ENCODE measurements at regions not wholly inside any gene's neighbourhood (a gene's known extent, or its start where the extent isn't known, plus 50 kb on each side); places are given as distances from the start of the nearest gene placed in this dataset.
"Not testable (repeated sequence)": the region's sequence is repeated elsewhere in the genome, so short reads cannot be mapped to it uniquely, and the experiment has no call there.

- no peaks in the 10 kb centered on the region for H3K36me3 ChIP-seq
- no peaks in the 10 kb centered on the region for H3K9me3 ChIP-seq
- DNase-seq (ENCODE audit: low spot score) = no peak
- H3K27me3 ChIP-seq = no peaks in the 10 kb centered on the region
- H3K4me3 ChIP-seq = no peak overlapping the region
- no peak for TF ChIP-seq CTCF (IDR thresholded peaks at IDR 0.05)
- peaks cover 0 to 1% of the 10 kb centered on the region in 2 donors for H3K4me1 ChIP-seq
- H3K27ac ChIP-seq = no peak overlapping the region
These were observed 348.8 kb downstream of the UTRN start for GRCh38 chr6:144633886-144634285.

GRCh38 chr6:144634371-144634770 lies 349.2 kb downstream of the UTRN start:
- Histone ChIP-seq H3K4me1 (peaks cover 0 to 4% of the 10 kb centered on the region in 2 donors), H3K27ac (no peak overlapping the region), H3K9me3 (no peaks in the 10 kb centered on the region), H3K36me3 (no peaks in the 10 kb centered on the region), H3K27me3 (no peaks in the 10 kb centered on the region), H3K4me3 (no peak overlapping the region)
- no peak for TF ChIP-seq CTCF (IDR thresholded peaks at IDR 0.05)
- DNase-seq (ENCODE audit: low spot score) = no peak

GRCh38 chr6:144635051-144635450 lies 349.9 kb downstream of the UTRN start:
- no peak for DNase-seq (ENCODE audit: low spot score)
- H3K4me3 ChIP-seq = no peak overlapping the region
- H3K4me1 ChIP-seq = peaks cover 0 to 4% of the 10 kb centered on the region in 2 donors
- no peaks in the 10 kb centered on the region for H3K36me3 ChIP-seq
- no peak for TF ChIP-seq CTCF (IDR thresholded peaks at IDR 0.05)
- H3K27ac ChIP-seq = no peak overlapping the region
- H3K27me3 ChIP-seq = no peaks in the 10 kb centered on the region
- H3K9me3 ChIP-seq = no peaks in the 10 kb centered on the region

- not testable (repeated sequence) for H3K36me3 ChIP-seq; H3K4me1 ChIP-seq; H3K4me3 ChIP-seq; H3K9me3 ChIP-seq; DNase-seq (ENCODE audit: low spot score); H3K27ac ChIP-seq; H3K27me3 ChIP-seq
These were observed 350.9 kb downstream of the UTRN start for GRCh38 chr6:144636025-144636424.

GRCh38 chr6:144637541-144637940 lies 352.4 kb downstream of the UTRN start:
- H3K27ac ChIP-seq = no peak overlapping the region
- peaks cover 0 to 4% of the 10 kb centered on the region in 2 donors for H3K4me1 ChIP-seq
- H3K4me3 ChIP-seq = no peak overlapping the region
- no peak for DNase-seq (ENCODE audit: low spot score)
- H3K36me3 ChIP-seq = no peaks in the 10 kb centered on the region
- H3K9me3 ChIP-seq = no peaks in the 10 kb centered on the region
- no peaks in the 10 kb centered on the region for H3K27me3 ChIP-seq
- TF ChIP-seq CTCF (IDR thresholded peaks at IDR 0.05) = no peak

- H3K4me1 ChIP-seq = peaks cover 0 to 4% of the 10 kb centered on the region in 2 donors
- no peaks in the 10 kb centered on the region for H3K36me3 ChIP-seq
- no peak for DNase-seq (ENCODE audit: low spot score)
- no peaks in the 10 kb centered on the region for H3K27me3 ChIP-seq
- H3K9me3 ChIP-seq = no peaks in the 10 kb centered on the region
- no peak for TF ChIP-seq CTCF (IDR thresholded peaks at IDR 0.05)
- no peak overlapping the region for H3K27ac ChIP-seq
- H3K4me3 ChIP-seq = no peak overlapping the region
These were observed 354.5 kb downstream of the UTRN start for GRCh38 chr6:144639654-144640053.
